SK-N-SH (cell line): ENCODE measurements at regions not wholly inside any gene's neighbourhood (a gene's known extent, or its start where the extent isn't known, plus 50 kb on each side); places are given as distances from the start of the nearest gene placed in this dataset.

ENCODE experiments used
- CTCF ChIA-PET: fragments of 300-600, 350-600 bp; formaldehyde crosslinking; extraction: SDS; loops from one replicate; lab custom pipeline; 2021; lab: Yijun Ruan, JAX
- POLR2A ChIA-PET: fragments of 350-600 bp; sonication (Branson Sonifier 250); formaldehyde crosslinking; extraction: SDS; loops from one replicate; lab custom pipeline; 2020; ENCODE audit warnings: antibody characterized with exemption, inconsistent platforms; lab: Yijun Ruan, JAX
- DNase-seq: peaks from one replicate; pipeline ENCODE4 v3.0.0; 2012
- H2AFZ ChIP-seq: fragments of 200-600 bp; sonication (generic); 2 replicates; pipeline ENCODE4 v1.8.1; 2016; ENCODE audit warnings: antibody characterized with exemption, mild to moderate bottlenecking, low read depth
- H3F3A ChIP-seq: fragments of 200-600 bp; sonication (generic); replicated peaks from 2 replicates; pipeline ENCODE3; 2016; ENCODE audit warnings: antibody characterized with exemption, mild to moderate bottlenecking; ENCODE audit not compliant: insufficient read depth
- H3K27ac ChIP-seq, 2 experiments: fragments of 200-500 bp in 1 of 2; fragments of 200-600 bp in 1 of 2; sonication (Bioruptor generic) in 1 of 2; sonication (generic), shearing (Covaris generic) in 1 of 2; 2 replicates each; pipeline versions ENCODE4 v1.5.1 to v1.6.1; 2014 to 2016; ENCODE audit warnings: low read depth in 2 of 2, inconsistent platforms in 1 of 2, low read length in 1 of 2, mild to moderate bottlenecking in 1 of 2, mixed read lengths in 1 of 2
- H3K27me3 ChIP-seq: fragments of 200-600 bp; sonication (generic), shearing (Covaris generic); 2 replicates; pipeline ENCODE4 v1.6.1; 2016; ENCODE audit warnings: mixed run types; ENCODE audit not compliant: insufficient read depth
- H3K36me3 ChIP-seq, 2 experiments: fragments of 200-500 bp in 1 of 2; fragments of 200-600 bp in 1 of 2; sonication (Bioruptor generic) in 1 of 2; sonication (generic) in 1 of 2; replicated peaks in 1 of 2; 2 replicates each; pipeline versions ENCODE3 to v1.5.1; 2014 to 2016; ENCODE audit warnings: low read length in 1 of 2, mild to moderate bottlenecking in 1 of 2; ENCODE audit not compliant: insufficient read depth in 2 of 2, control insufficient read depth in 1 of 2
- H3K4me1 ChIP-seq, 2 experiments: fragments of 200-500 bp in 1 of 2; fragments of 200-600 bp in 1 of 2; sonication (Bioruptor generic) in 1 of 2; sonication (generic), shearing (Covaris generic) in 1 of 2; 2 replicates each; pipeline versions ENCODE4 v1.5.1 to v1.6.1; 2014 to 2016; ENCODE audit warnings: low read depth in 1 of 2, low read length in 1 of 2, mixed run types in 1 of 2; ENCODE audit not compliant: insufficient read depth in 2 of 2, control insufficient read depth in 1 of 2
- H3K4me2 ChIP-seq: fragments of 200-600 bp; sonication (generic), shearing (Covaris generic); 2 replicates; pipeline ENCODE4 v1.6.1; 2017; ENCODE audit warnings: mixed run types
- H3K4me3 ChIP-seq, 2 experiments: fragments of 200-500 bp in 1 of 2; fragments of 200-600 bp in 1 of 2; sonication (Bioruptor generic) in 1 of 2; sonication (generic), shearing (Covaris generic) in 1 of 2; 2 replicates each; pipeline versions ENCODE4 v1.5.1 to v1.8.1; 2014 to 2016; ENCODE audit warnings: low read depth in 2 of 2, inconsistent platforms in 1 of 2, low read length in 1 of 2, mild to moderate bottlenecking in 1 of 2, mixed read lengths in 1 of 2, moderate library complexity in 1 of 2
- H3K79me2 ChIP-seq: fragments of 200-600 bp; sonication (generic); 2 replicates; pipeline ENCODE4 v1.8.1; 2017; ENCODE audit warnings: mild to moderate bottlenecking; ENCODE audit not compliant: insufficient read depth
- H3K9ac ChIP-seq: fragments of 200-600 bp; sonication (generic); 2 replicates; pipeline ENCODE4 v1.6.1; 2017; ENCODE audit warnings: mixed run types
- H3K9me2 ChIP-seq: fragments of 200-600 bp; sonication (generic); 2 replicates; pipeline ENCODE4 v1.6.1; 2017; ENCODE audit warnings: mixed run types
- H3K9me3 ChIP-seq: fragments of 200-600 bp; sonication (generic); 2 replicates; pipeline ENCODE4 v1.6.1; 2017; ENCODE audit warnings: mixed run types, mild to moderate bottlenecking, moderate library complexity
- H4K20me1 ChIP-seq: fragments of 200-600 bp; sonication (generic); 2 replicates; pipeline ENCODE4 v1.6.1; 2017; ENCODE audit warnings: mild to moderate bottlenecking, mixed run types; ENCODE audit not compliant: insufficient read depth
- FOXM1 ChIP-seq: IDR thresholded peaks from 2 replicates; pipeline ENCODE4 v1.4.0; 2012; ENCODE audit warnings: low read depth, mild to moderate bottlenecking
- GATA2 ChIP-seq: sonication (generic); formaldehyde crosslinking; IDR thresholded peaks from 2 replicates; pipeline ENCODE4 v1.5.0; 2020; ENCODE audit warnings: mild to moderate bottlenecking, missing genetic modification reagents
- IRF3 ChIP-seq: fragments of 150-350 bp; IDR thresholded peaks from 2 replicates; pipeline ENCODE4 v1.6.1; 2016; ENCODE audit warnings: mild to moderate bottlenecking, low read depth, low read length
- MXI1 ChIP-seq: IDR thresholded peaks from 2 replicates; pipeline ENCODE4 v1.6.1; 2012; ENCODE audit warnings: mild to moderate bottlenecking, low read depth, low read length, improper control_type of control experiment
- NFIC ChIP-seq: IDR thresholded peaks from 2 replicates; pipeline ENCODE4 v1.4.0; 2012; ENCODE audit warnings: borderline replicate concordance
- NRF1 ChIP-seq: IDR thresholded peaks from 2 replicates; pipeline ENCODE4 v1.6.1; 2012; ENCODE audit warnings: low read depth, mild to moderate bottlenecking, low read length
- RFX5 ChIP-seq: IDR thresholded peaks from 2 replicates; pipeline ENCODE4 v1.6.1; 2012; ENCODE audit warnings: mild to moderate bottlenecking, improper control_type of control experiment, low read length
- SIN3A ChIP-seq: IDR thresholded peaks from 2 replicates; pipeline ENCODE4 v1.6.1; 2012; ENCODE audit warnings: low read depth, mild to moderate bottlenecking, low read length, moderate library complexity, borderline replicate concordance
- TEAD4 ChIP-seq: IDR thresholded peaks from 2 replicates; pipeline ENCODE4 v1.4.0; 2012; ENCODE audit warnings: mild to moderate bottlenecking, borderline replicate concordance; ENCODE audit not compliant: insufficient read depth
- WGBS: methylation state at CpG from one replicate; pipeline ENCODE4 v1.1.6; 2017; ENCODE audit warnings: low lambda C conversion rate; 5-methylcytosine and 5-hydroxymethylcytosine counted together
- TF ChIP-seq, protein P1 (sequence below): IDR thresholded peaks from 2 replicates; pipeline ENCODE4; 2012
- TF ChIP-seq, protein P2 (sequence below): IDR thresholded peaks from 2 replicates; pipeline ENCODE4 v1.4.0; 2012; ENCODE audit warnings: low read depth
- TF ChIP-seq, protein P3 (sequence below): fragments of 200-600 bp; sonication (generic); IDR thresholded peaks from 2 replicates; pipeline ENCODE4 v1.6.1; 2017; ENCODE audit warnings: antibody characterized with exemption, mild to moderate bottlenecking, moderate library complexity

- no peak for TF ChIP-seq NRF1
- TF ChIP-seq RFX5: no peak
Observed at GRCh38 chr10:8272794-8273425, 218.4 kb downstream of the GATA3 start (continued).

GRCh38 chr10:8273749-8274148 is 219.3 kb downstream of the GATA3 start:
- Histone ChIP-seq H4K20me1 (no peaks in the 10 kb centered on the region), H3K27ac (no peak overlapping the region), H3K4me3 (no peak overlapping the region), H3K36me3 (no peaks in the 10 kb centered on the region), H3F3A (peaks cover 6% of the 10 kb centered on the region), H2AFZ (no peak overlapping the region), H3K79me2 (no peaks in the 10 kb centered on the region), H3K4me1 (no peaks in the 10 kb centered on the region), H3K9me3 (no peaks in the 10 kb centered on the region), H3K4me2 (no peak overlapping the region), H3K9ac (no peak overlapping the region), H3K9me2 (no peaks in the 10 kb centered on the region), H3K27me3 (no peaks in the 10 kb centered on the region)
- TF ChIP-seq IRF3: no peak
- TF ChIP-seq FOXM1: no peak
- TF ChIP-seq, protein P1, sequence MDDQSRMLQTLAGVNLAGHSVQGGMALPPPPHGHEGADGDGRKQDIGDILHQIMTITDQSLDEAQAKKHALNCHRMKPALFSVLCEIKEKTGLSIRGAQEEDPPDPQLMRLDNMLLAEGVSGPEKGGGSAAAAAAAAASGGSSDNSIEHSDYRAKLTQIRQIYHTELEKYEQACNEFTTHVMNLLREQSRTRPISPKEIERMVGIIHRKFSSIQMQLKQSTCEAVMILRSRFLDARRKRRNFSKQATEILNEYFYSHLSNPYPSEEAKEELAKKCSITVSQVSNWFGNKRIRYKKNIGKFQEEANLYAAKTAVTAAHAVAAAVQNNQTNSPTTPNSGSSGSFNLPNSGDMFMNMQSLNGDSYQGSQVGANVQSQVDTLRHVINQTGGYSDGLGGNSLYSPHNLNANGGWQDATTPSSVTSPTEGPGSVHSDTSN: no peak
- TF ChIP-seq MXI1: no peak
- TF ChIP-seq, protein P2, sequence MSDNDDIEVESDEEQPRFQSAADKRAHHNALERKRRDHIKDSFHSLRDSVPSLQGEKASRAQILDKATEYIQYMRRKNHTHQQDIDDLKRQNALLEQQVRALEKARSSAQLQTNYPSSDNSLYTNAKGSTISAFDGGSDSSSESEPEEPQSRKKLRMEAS: no peak
- TF ChIP-seq, protein P3, sequence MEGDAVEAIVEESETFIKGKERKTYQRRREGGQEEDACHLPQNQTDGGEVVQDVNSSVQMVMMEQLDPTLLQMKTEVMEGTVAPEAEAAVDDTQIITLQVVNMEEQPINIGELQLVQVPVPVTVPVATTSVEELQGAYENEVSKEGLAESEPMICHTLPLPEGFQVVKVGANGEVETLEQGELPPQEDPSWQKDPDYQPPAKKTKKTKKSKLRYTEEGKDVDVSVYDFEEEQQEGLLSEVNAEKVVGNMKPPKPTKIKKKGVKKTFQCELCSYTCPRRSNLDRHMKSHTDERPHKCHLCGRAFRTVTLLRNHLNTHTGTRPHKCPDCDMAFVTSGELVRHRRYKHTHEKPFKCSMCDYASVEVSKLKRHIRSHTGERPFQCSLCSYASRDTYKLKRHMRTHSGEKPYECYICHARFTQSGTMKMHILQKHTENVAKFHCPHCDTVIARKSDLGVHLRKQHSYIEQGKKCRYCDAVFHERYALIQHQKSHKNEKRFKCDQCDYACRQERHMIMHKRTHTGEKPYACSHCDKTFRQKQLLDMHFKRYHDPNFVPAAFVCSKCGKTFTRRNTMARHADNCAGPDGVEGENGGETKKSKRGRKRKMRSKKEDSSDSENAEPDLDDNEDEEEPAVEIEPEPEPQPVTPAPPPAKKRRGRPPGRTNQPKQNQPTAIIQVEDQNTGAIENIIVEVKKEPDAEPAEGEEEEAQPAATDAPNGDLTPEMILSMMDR: no peak
- TF ChIP-seq GATA2 (CRISPR knock-in tag): no peak
- no peak for TF ChIP-seq TEAD4
- TF ChIP-seq NFIC: no peak
- TF ChIP-seq SIN3A: no peak
- ChIA-PET CTCF (interaction anchor here (1.2 kb wide), 1 partner anchor 10 kb away, joined by 4 read pairs; no protein-coding TSS in a partner anchor), POLR2A (no interaction called here)
- WGBS: 42% methylated on average over 2 of the region's 2 CpGs
- no peak for DNase-seq
